ENCODE measurements at regions not wholly inside any gene's neighbourhood (a gene's known extent, or its start where the extent isn't known, plus 50 kb on each side); places are given as distances from the start of the nearest gene placed in this dataset.
"Not testable (repeated sequence)": the region's sequence is repeated elsewhere in the genome, so short reads cannot be mapped to it uniquely, and the experiment has no call there.

- CTCF ChIA-PET: no interaction called here
- no peaks in the 10 kb centered on the region for H4K20me1 ChIP-seq (ENCODE audit: insufficient read depth)
Observed at GRCh38 chr7:114813624-114814023, 108.3 kb upstream of the MDFIC start.

GRCh38 chr7:114817036-114817435 is 104.9 kb upstream of the MDFIC start:
- H3K4me3 ChIP-seq; BruUV-seq (replicated peaks); H3K79me2 ChIP-seq (ENCODE audit: low read depth); DNase-seq; H3K27ac ChIP-seq; intact Hi-C loops (cut with micrococcal nuclease; ENCODE audit: unreplicated experiment); POLR2A ChIA-PET (ENCODE audit: unreplicated experiment); H2AFZ ChIP-seq; CTCF ChIA-PET; H3K36me3 ChIP-seq (ENCODE audit: low read depth); H3K9me2 ChIP-seq (ENCODE audit: insufficient read depth); H3K4me2 ChIP-seq; H4K20me1 ChIP-seq (ENCODE audit: insufficient read depth); H3K27me3 ChIP-seq (ENCODE audit: insufficient read depth, low read depth): not testable (repeated sequence)
- peaks cover 30% of the 10 kb centered on the region for H3K4me1 ChIP-seq (replicated peaks; ENCODE audit: insufficient read depth)
- peaks cover 15% of the 10 kb centered on the region for H3K9me3 ChIP-seq (ENCODE audit: insufficient read depth, low read depth)
- H3F3A ChIP-seq (ENCODE audit: insufficient read depth, low read depth): peaks cover 12% of the 10 kb centered on the region

More at GRCh38 chr7:114813624-114814023, 108.3 kb upstream of the MDFIC start:
- TF ChIP-seq, protein P1, sequence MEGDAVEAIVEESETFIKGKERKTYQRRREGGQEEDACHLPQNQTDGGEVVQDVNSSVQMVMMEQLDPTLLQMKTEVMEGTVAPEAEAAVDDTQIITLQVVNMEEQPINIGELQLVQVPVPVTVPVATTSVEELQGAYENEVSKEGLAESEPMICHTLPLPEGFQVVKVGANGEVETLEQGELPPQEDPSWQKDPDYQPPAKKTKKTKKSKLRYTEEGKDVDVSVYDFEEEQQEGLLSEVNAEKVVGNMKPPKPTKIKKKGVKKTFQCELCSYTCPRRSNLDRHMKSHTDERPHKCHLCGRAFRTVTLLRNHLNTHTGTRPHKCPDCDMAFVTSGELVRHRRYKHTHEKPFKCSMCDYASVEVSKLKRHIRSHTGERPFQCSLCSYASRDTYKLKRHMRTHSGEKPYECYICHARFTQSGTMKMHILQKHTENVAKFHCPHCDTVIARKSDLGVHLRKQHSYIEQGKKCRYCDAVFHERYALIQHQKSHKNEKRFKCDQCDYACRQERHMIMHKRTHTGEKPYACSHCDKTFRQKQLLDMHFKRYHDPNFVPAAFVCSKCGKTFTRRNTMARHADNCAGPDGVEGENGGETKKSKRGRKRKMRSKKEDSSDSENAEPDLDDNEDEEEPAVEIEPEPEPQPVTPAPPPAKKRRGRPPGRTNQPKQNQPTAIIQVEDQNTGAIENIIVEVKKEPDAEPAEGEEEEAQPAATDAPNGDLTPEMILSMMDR (conservative IDR thresholded peaks at IDR 0.05): no peak
- no peak for TF ChIP-seq EZH2 (IDR thresholded peaks at IDR 0.05; ENCODE audit: low read depth)
- Histone ChIP-seq H3K9me3 (ENCODE audit: insufficient read depth, low read depth) (no peaks in the 10 kb centered on the region; the same call in 1 of the 2 replicates), H3K9me2 (ENCODE audit: insufficient read depth) (no peaks in the 10 kb centered on the region), H3K4me3 (no peak overlapping the region), H3K27ac (no peak overlapping the region), H3K4me1 (replicated peaks; ENCODE audit: insufficient read depth) (peaks cover 6% of the 10 kb centered on the region), H3K36me3 (ENCODE audit: low read depth) (no peaks in the 10 kb centered on the region), H3K79me2 (ENCODE audit: low read depth) (no peaks in the 10 kb centered on the region), H3F3A (ENCODE audit: insufficient read depth, low read depth) (no peaks in the 10 kb centered on the region), H2AFZ (no peak overlapping the region), H3K4me2 (no peak overlapping the region), H3K27me3 (ENCODE audit: insufficient read depth, low read depth) (no peaks in the 10 kb centered on the region)
- no peak for DNase-seq
- intact Hi-C loops (cut with micrococcal nuclease; ENCODE audit: unreplicated experiment): no loop called here
- no TSS peak for BruUV-seq (replicated peaks)
- POLR2A ChIA-PET (ENCODE audit: unreplicated experiment): no interaction called here

DNA sequence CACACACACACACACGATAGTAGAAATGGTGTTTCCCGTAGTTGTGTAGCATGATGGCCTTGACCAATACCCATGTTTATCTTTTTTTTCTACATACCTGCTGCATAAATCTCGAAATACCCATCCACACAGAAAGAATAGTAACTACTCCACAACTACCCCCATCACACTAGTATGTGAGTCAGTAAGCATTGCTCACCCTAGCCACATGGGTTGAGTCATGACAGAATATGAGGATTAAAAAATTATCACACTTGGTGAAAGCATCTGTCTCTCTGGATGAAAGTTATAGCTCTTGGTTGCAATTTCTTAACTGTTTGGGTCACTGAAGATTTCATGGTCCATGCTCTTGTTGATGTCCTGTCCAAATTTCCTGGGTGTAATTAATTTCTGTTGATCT is 103.4 kb upstream of the MDFIC start:
- BruUV-seq (replicated peaks): no TSS peak
- H3K79me2 ChIP-seq (ENCODE audit: low read depth): no peaks in the 10 kb centered on the region
- H2AFZ ChIP-seq: no peak overlapping the region
- H3K9me2 ChIP-seq (ENCODE audit: insufficient read depth): no peaks in the 10 kb centered on the region
- CTCF ChIA-PET: interaction anchor here (1.1 kb wide), 1 partner anchor 104 kb away, joined by 3 read pairs; no protein-coding TSS in a partner anchor
- TF ChIP-seq, protein P1 (conservative IDR thresholded peaks at IDR 0.05): no peak
- no peak for TF ChIP-seq EZH2 (IDR thresholded peaks at IDR 0.05; ENCODE audit: low read depth)
- no peaks in the 10 kb centered on the region for H3K27me3 ChIP-seq (ENCODE audit: insufficient read depth, low read depth)
- no peaks in the 10 kb centered on the region for H4K20me1 ChIP-seq (ENCODE audit: insufficient read depth)
- peaks cover 15% of the 10 kb centered on the region for H3K9me3 ChIP-seq (ENCODE audit: insufficient read depth, low read depth)
- POLR2A ChIA-PET (ENCODE audit: unreplicated experiment): interaction anchor here (0.5 kb wide), 1 partner anchor 363 kb away, joined by 4 read pairs; no protein-coding TSS in a partner anchor
- H3K4me2 ChIP-seq: no peak overlapping the region
- H3K27ac ChIP-seq: peak overlapping the region; percentile 91
- H3K4me3 ChIP-seq: no peak overlapping the region
- H3K4me1 ChIP-seq (replicated peaks; ENCODE audit: insufficient read depth): peaks cover 30% of the 10 kb centered on the region
- peaks cover 6% of the 10 kb centered on the region; the same call in 1 of the 2 replicates for H3K36me3 ChIP-seq (ENCODE audit: low read depth)
- peaks cover 12% of the 10 kb centered on the region for H3F3A ChIP-seq (ENCODE audit: insufficient read depth, low read depth)
- DNase-seq: peak in 1 of 2 experiments; percentile 40
- intact Hi-C loops (cut with micrococcal nuclease; ENCODE audit: unreplicated experiment): no loop called here

All from PC-9 (cell line).